Adipocyte (in vitro differentiated cells): ENCODE measurements at regions not wholly inside any gene's neighbourhood (a gene's known extent, or its start where the extent isn't known, plus 50 kb on each side); places are given as distances from the start of the nearest gene placed in this dataset.

Experiments used
- DNase-seq: peaks from one replicate; pipeline ENCODE4 v3.0.0-alpha.2; 2015; ENCODE audit warnings: low read depth
- H3K27me3 ChIP-seq: replicated peaks from 2 replicates; pipeline ENCODE4 v1.7.0; 2013; ENCODE audit warnings: mild to moderate bottlenecking, low read length, moderate library complexity; ENCODE audit not compliant: control insufficient read depth, insufficient read depth
- H3K36me3 ChIP-seq: 2 replicates; pipeline ENCODE4 v1.7.0; 2013; ENCODE audit warnings: low read length, mild to moderate bottlenecking, moderate library complexity; ENCODE audit not compliant: control insufficient read depth, insufficient read depth, severe bottlenecking
- H3K4me1 ChIP-seq: 2 replicates; pipeline ENCODE4 v1.7.0; 2013; ENCODE audit warnings: mild to moderate bottlenecking, low read length, moderate library complexity; ENCODE audit not compliant: control insufficient read depth, insufficient read depth
- H3K4me3 ChIP-seq: 2 replicates; pipeline ENCODE4 v1.7.0; 2013; ENCODE audit warnings: mild to moderate bottlenecking, low read length, moderate library complexity
- H3K9ac ChIP-seq: 2 replicates; pipeline ENCODE4 v1.7.0; 2013; ENCODE audit warnings: mild to moderate bottlenecking, low read length, moderate library complexity
- H3K9me3 ChIP-seq: 2 replicates; pipeline ENCODE4 v1.7.0; 2013; ENCODE audit warnings: mild to moderate bottlenecking, low read length, moderate library complexity; ENCODE audit not compliant: control insufficient read depth

DNA sequence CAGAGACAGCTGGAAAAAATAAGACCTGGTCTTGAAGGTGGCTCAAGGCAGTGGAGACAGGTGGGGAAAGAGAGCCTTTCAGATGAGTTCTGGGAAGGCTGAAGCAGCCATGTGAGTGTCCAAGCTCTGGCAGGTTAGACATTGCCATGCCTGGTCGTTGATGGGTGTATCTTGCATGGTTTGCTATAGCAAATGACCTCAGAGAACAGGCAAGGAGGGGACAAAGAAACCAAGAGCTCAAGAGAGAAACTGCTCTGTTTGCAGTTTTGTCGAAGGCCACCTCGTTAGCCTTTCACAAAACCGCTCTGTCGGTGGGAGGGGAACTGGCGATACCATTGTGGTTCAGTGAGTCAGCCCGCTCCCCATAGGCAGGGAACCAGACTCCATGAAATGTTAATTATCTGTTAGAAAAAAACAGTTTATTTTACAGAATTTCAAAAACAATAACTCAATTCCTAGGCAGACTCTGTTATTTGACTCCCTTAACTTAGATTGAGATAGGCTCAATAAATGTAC lies 82.8 kb upstream of the ARGLU1 start:
- Histone ChIP-seq H3K4me1 (no peaks in the 10 kb centered on the region), H3K4me3 (no peak overlapping the region)

DNA sequence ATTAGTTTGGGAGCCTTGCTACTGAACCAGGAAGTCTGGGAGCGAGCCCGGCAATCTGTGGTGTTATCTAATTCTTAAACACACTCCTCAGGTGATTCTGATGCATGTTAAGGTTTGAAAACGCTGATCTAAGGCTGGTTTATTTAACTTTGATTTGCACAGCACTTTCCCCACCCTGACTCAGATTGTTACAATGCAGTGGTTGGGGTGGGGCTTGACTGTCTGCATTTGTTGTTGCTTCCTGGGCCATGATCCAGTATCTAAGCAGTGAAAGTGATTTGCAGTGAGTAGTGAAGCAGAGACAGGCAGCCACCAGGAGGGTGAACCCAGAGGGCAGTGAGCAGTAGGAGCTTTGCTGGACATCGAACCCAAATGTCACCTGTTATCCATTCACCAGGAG lies 81.6 kb upstream of the ARGLU1 start:
- peak; percentile 4 for DNase-seq
- Histone ChIP-seq H3K36me3 (no peaks in the 10 kb centered on the region), H3K27me3 (no peaks in the 10 kb centered on the region), H3K9me3 (no peaks in the 10 kb centered on the region), H3K4me1 (no peaks in the 10 kb centered on the region), H3K9ac (no peak overlapping the region), H3K4me3 (no peak overlapping the region)

More for the DNA sequence above, 82.8 kb upstream of the ARGLU1 start:
- no peak overlapping the region for H3K9ac ChIP-seq
- no peaks in the 10 kb centered on the region for H3K27me3 ChIP-seq
- no peak for DNase-seq
- H3K36me3 ChIP-seq, result no peaks in the 10 kb centered on the region
- no peaks in the 10 kb centered on the region for H3K9me3 ChIP-seq

DNA sequence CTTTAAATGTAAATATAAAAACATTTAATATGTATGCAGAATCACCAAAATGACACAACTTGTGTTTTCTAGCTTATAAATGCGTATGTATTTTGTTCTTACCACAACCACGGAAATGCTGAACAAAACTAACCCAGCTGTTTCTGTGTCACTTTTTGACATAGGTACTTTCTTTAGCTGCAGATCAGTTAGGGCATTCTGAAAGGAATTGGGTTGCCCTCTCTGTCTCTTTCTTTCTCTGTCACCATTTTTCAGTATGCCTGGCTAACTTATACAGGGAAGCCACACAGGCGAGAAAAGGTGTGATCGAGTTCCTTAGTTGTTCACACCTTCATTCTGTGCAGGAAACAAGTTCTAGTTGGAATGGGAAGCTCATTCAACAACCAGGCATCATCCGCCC lies 72.6 kb upstream of the ARGLU1 start:
- Histone ChIP-seq H3K36me3 (no peaks in the 10 kb centered on the region), H3K27me3 (no peaks in the 10 kb centered on the region), H3K4me3 (no peak overlapping the region), H3K9ac (no peak overlapping the region), H3K9me3 (no peaks in the 10 kb centered on the region), H3K4me1 (no peaks in the 10 kb centered on the region)
- no peak for DNase-seq

DNA sequence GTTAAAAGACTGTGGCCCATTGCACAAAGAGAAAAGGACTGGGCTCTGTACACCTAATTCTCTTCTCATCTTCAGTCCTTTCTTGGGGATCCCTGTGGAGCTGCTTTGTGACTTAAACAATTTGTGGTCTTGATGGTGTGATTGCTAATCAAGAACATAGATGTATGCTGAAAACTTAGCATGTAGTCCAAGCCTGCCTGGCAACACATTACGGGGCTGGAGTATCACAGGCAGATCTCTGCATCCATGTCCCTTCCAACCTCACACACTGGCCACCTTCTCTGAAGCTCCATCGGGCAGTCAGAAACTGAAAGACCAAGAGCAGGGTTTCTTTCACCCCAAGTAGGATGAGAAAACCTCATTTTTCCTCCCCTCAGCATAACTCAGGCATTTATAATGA lies 69.6 kb upstream of the ARGLU1 start:
- H3K36me3 ChIP-seq, result no peaks in the 10 kb centered on the region
- H3K27me3 ChIP-seq, result no peaks in the 10 kb centered on the region
- no peak for DNase-seq
- no peak overlapping the region for H3K4me3 ChIP-seq
- H3K4me1 ChIP-seq, result no peaks in the 10 kb centered on the region
- H3K9ac ChIP-seq, result no peak overlapping the region
- H3K9me3 ChIP-seq, result no peaks in the 10 kb centered on the region

DNA sequence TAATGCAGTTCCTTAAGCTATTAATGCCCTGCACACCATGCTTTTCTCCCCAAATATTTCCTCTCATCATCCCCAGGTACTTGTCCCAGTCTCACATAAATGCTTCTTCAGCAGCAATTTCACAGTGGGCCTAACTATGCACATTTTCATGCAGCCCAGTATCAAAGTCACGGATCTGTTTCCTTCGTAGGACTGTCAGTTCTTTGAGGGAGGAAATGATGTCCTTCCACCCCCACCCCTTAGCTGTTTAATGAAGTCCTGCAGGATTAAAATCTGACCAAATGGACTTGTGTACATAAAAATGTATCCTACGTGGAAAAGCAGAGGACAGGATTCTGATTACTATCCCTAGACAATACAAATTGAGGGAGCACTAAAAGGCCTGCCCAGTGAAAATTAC lies 68.6 kb upstream of the ARGLU1 start:
- no peaks in the 10 kb centered on the region for H3K4me1 ChIP-seq
- no peak for DNase-seq
- no peaks in the 10 kb centered on the region for H3K27me3 ChIP-seq

DNA sequence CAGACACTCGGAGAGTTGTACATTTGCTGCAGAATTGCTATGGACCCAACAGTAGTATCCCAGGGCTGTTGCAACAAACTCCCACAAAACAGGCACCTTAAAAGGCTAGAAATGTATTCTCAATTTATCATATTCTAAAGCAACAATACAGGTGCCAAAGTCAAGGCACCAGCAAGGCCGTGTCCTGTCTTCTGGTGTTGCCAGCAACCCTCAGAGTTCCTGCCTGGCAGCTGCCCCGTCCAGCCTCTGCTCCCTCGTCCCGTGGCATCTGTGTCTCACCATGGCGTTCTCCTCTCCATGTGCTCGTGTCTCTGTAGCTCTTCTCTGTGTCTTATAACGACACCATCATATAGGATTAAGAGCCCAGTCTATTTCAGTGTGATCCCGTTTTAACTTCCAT lies 67.7 kb upstream of the ARGLU1 start:
- H3K36me3 ChIP-seq, result no peaks in the 10 kb centered on the region
- H3K9me3 ChIP-seq, result no peaks in the 10 kb centered on the region
- no peak overlapping the region for H3K4me3 ChIP-seq
- no peak for DNase-seq
- no peaks in the 10 kb centered on the region for H3K27me3 ChIP-seq
- H3K4me1 ChIP-seq, result no peaks in the 10 kb centered on the region
- H3K9ac ChIP-seq, result no peak overlapping the region

More for the DNA sequence above, 68.6 kb upstream of the ARGLU1 start:
- no peaks in the 10 kb centered on the region for H3K36me3 ChIP-seq
- no peaks in the 10 kb centered on the region for H3K9me3 ChIP-seq
- H3K9ac ChIP-seq, result no peak overlapping the region
- H3K4me3 ChIP-seq, result no peak overlapping the region

DNA sequence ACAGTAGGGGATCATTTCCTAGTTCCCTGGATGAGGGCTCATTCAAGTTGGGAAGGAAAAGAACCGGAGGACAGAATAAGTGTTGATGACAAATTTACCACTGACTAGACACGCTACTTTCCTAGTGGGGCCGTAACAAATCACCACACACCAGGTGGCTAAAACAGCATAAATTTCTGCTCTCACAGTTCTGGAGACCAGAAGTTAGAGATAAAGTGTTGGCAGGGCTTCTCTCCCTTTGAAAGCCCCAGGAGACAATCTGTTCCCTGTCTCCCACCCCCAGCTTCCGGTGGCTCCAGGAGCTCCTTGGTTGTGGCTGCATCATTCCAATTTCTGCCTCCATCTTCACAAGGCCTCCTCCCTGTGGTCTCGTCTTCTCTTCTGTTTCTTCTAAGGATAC lies 65.4 kb upstream of the ARGLU1 start:
- H3K27me3 ChIP-seq, result peaks cover 6% of the 10 kb centered on the region
- no peak overlapping the region for H3K4me3 ChIP-seq
- no peak for DNase-seq
- no peak overlapping the region for H3K9ac ChIP-seq
- H3K4me1 ChIP-seq, result peaks cover 14% of the 10 kb centered on the region
- no peaks in the 10 kb centered on the region for H3K36me3 ChIP-seq
- H3K9me3 ChIP-seq, result no peaks in the 10 kb centered on the region

DNA sequence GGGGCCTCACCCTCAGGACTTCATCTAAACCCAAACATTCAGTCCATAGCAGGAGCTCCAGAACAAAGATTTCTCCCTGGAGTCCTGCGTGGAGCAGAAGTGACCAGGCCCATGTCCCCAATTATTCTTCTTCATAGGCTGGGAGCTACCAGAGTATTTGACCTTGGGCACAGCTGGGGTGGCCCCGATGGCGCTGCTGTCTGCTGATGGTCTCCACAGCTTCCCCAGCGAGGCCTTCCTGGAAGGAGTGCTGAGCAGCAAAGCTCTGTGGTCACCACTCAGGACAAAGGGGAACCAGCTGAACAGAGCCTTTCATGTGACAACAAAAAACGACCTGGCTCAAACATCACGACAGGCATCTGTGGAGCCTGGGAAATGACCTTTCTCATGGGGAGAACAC lies 62.7 kb upstream of the ARGLU1 start:
- Histone ChIP-seq H3K9me3 (no peaks in the 10 kb centered on the region), H3K4me3 (no peak overlapping the region), H3K36me3 (no peaks in the 10 kb centered on the region), H3K9ac (no peak overlapping the region), H3K4me1 (peaks cover 16% of the 10 kb centered on the region), H3K27me3 (peaks cover 13% of the 10 kb centered on the region)
- DNase-seq, result no peak

DNA sequence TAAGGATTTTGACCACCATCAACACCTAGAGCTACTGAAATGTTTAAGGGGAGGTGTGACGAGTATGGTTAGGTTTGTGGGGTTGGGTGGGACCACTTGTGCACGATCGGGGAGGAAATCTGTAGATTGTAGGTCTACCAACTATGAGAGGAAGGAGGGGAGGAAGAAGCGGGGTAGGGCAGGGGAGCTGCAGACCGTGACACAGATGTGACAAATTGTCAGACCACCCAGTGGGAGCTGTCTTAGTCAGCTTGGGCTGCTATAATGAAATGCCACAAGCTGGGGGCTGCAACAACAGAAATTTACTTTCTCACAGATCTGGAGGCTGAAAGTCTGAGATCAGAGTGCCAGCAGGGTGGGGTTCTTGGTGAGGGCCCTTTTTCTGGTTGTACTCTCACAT lies 62.2 kb upstream of the ARGLU1 start:
- Histone ChIP-seq H3K9ac (no peak overlapping the region), H3K36me3 (no peaks in the 10 kb centered on the region), H3K4me3 (no peak overlapping the region), H3K9me3 (no peaks in the 10 kb centered on the region), H3K4me1 (peaks cover 16% of the 10 kb centered on the region), H3K27me3 (peaks cover 13% of the 10 kb centered on the region)
- DNase-seq, result no peak

DNA sequence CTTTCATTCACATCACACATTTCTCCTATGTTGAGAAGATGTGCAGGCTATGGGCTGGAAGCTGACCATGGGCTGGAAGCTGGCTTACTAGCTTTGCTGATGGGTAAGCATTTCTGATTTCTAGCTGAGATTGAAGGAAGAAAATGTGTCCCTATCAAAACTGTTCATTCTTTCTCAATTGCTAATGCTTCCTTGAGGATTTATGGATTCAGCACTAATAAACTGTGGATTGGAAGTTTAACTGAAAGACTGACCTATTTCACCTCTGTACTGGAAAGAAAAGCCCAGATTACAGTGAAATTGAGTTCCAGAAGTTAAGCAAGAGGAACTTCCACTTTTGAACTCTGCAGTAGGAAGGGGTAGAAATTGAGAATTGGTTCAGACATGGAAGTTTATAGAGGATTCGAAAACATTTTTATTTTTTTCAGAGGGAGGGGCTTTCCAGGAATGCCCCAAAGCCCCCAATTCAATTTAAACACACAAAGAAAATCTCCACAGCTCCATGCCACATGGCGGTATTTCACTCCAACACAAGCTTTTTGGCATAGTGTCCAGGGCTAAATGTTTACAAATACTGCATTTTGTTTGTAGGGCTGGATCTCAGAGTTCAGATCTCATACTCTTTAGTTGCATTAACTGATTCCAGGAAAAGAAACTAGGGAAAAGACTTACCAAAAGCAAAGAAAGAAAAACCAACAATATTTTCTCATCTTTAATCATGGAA lies 61.2 kb upstream of the ARGLU1 start:
- H3K4me3 ChIP-seq, result peak overlapping the region; percentile 5
- H3K4me1 ChIP-seq, result peaks cover 16% of the 10 kb centered on the region
- no peaks in the 10 kb centered on the region for H3K36me3 ChIP-seq
- DNase-seq, result no peak
- H3K9me3 ChIP-seq, result no peaks in the 10 kb centered on the region
- H3K9ac ChIP-seq, result no peak overlapping the region
- H3K27me3 ChIP-seq, result peaks cover 24% of the 10 kb centered on the region

DNA sequence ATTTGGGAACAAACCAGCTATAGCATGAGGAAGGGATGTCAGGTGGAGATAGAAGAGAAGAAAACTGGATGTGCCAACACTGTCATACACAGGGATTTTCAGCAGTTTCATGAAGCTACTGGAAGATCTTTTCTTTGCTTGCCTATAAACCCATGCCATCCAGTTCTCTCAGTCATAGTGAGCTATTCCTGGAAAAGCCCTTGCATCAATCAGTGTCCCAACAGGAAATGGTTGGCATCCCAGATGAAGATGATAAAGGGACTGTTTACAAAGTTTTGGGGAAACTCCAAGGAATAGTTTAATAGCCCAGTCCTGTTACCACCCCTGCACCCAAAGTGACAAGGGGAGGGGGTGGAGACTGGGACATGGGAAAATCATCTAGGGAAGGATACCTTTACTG lies 58.5 kb upstream of the ARGLU1 start:
- peaks cover 27% of the 10 kb centered on the region for H3K27me3 ChIP-seq
- H3K4me3 ChIP-seq, result no peak overlapping the region
- H3K36me3 ChIP-seq, result no peaks in the 10 kb centered on the region
- H3K4me1 ChIP-seq, result peaks cover 16% of the 10 kb centered on the region
- H3K9ac ChIP-seq, result no peak overlapping the region
- no peak for DNase-seq
- no peaks in the 10 kb centered on the region for H3K9me3 ChIP-seq

DNA sequence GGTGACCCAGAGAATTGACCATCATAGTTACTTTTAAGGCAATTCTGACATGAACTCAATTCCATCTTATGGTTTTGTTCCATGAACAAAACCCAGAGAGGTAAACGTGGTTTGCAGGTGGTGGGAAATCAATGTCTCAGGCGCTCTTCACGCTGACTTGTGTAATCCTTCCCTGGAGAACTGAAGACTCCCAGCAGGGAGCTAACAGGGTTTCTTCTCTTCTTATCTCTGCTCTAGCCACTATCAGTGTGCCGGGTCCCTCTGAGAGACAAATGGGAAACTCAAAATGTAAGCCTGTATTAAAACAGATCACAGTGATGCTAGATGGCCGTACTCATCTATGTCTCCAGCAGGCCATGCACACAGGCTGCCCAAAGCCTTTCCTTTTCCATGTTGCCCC lies 57.6 kb upstream of the ARGLU1 start:
- H3K9ac ChIP-seq, result no peak overlapping the region
- no peaks in the 10 kb centered on the region for H3K9me3 ChIP-seq
- DNase-seq, result no peak
- H3K4me1 ChIP-seq, result peaks cover 16% of the 10 kb centered on the region
- H3K4me3 ChIP-seq, result no peak overlapping the region
- peaks cover 27% of the 10 kb centered on the region for H3K27me3 ChIP-seq
- H3K36me3 ChIP-seq, result no peaks in the 10 kb centered on the region
